Psoas muscle (tissue), 7 donors: ENCODE measurements at regions not wholly inside any gene's neighbourhood (a gene's known extent, or its start where the extent isn't known, plus 50 kb on each side); places are given as distances from the start of the nearest gene placed in this dataset.

Experiments used
- ATAC-seq, 4 donors: fragments of 200-7000 bp; cut with Tn5 transposase; one replicate each; pipeline ENCODE4 v1.9.1; 2020; ENCODE audit warnings: moderate library complexity in 3 of 4, mild to moderate bottlenecking in 2 of 4
- DNase-seq, 2 donors: peaks; one replicate each; pipeline ENCODE4 v3.0.0-alpha.2; 2020
- H3K27ac ChIP-seq: fragments of 200-600 bp; one replicate; pipeline ENCODE4 v1.8.0; 2022
- H3K27me3 ChIP-seq, 3 donors: fragments of 200-600 bp in 1 of 3; one replicate each; pipeline versions ENCODE4 v1.6.1 to v1.8.0; 2013 to 2022; ENCODE audit warnings: low read length in 2 of 3, mild to moderate bottlenecking in 2 of 3, moderate library complexity in 1 of 3; ENCODE audit not compliant: insufficient read depth in 3 of 3
- H3K36me3 ChIP-seq, 2 donors: fragments of 200-600 bp in 1 of 2; one replicate each; pipeline versions ENCODE4 v1.6.1 to v1.8.0; 2013 to 2022; ENCODE audit warnings: low read depth in 1 of 2, mild to moderate bottlenecking in 1 of 2, moderate library complexity in 1 of 2; ENCODE audit not compliant: insufficient read depth in 1 of 2
- H3K4me1 ChIP-seq: fragments of 200-600 bp; one replicate; pipeline ENCODE4 v1.8.0; 2022
- H3K4me3 ChIP-seq: fragments of 200-600 bp; one replicate; pipeline ENCODE4 v1.8.0; 2022; ENCODE audit warnings: mild to moderate bottlenecking
- H3K9me3 ChIP-seq: fragments of 200-600 bp; one replicate; pipeline ENCODE4 v1.8.0; 2022
- WGBS, 3 donors: extraction: QIAGEN DNeasy Blood & Tissue Kit; methylation state at CpG; one replicate each; pipeline versions ENCODE4 v1.1.6 to v1.1.7; 2013; 5-methylcytosine and 5-hydroxymethylcytosine counted together
- intact Hi-C, 2 donors: fragments of 100-400 bp; cut with DNase I; formaldehyde crosslinking; loops; one replicate each; pipeline versions ENCODE4 v1.11.0 to v1.14.2; 2022
- TF ChIP-seq, protein P1 (sequence below): fragments of 200-600 bp; IDR thresholded peaks from one replicate; pipeline ENCODE4 v1.8.0; 2022; ENCODE audit warnings: antibody characterized with exemption
- donor health status: healthy with polysubstance abuse.
- donor health status: DM: no; HTN: no; CAD: no; lungs with moderate emphysema.
- donor health status: Bipolar disorder and iron deficiency.
- donor health status: healthy.
- donor health status: DM: yes; HTN: yes; CAD: no.
- donor health status: DM: no; HTN: no; CAD: no.
- donor health status: DM: yes; HTN: yes; CAD: no.

DNA sequence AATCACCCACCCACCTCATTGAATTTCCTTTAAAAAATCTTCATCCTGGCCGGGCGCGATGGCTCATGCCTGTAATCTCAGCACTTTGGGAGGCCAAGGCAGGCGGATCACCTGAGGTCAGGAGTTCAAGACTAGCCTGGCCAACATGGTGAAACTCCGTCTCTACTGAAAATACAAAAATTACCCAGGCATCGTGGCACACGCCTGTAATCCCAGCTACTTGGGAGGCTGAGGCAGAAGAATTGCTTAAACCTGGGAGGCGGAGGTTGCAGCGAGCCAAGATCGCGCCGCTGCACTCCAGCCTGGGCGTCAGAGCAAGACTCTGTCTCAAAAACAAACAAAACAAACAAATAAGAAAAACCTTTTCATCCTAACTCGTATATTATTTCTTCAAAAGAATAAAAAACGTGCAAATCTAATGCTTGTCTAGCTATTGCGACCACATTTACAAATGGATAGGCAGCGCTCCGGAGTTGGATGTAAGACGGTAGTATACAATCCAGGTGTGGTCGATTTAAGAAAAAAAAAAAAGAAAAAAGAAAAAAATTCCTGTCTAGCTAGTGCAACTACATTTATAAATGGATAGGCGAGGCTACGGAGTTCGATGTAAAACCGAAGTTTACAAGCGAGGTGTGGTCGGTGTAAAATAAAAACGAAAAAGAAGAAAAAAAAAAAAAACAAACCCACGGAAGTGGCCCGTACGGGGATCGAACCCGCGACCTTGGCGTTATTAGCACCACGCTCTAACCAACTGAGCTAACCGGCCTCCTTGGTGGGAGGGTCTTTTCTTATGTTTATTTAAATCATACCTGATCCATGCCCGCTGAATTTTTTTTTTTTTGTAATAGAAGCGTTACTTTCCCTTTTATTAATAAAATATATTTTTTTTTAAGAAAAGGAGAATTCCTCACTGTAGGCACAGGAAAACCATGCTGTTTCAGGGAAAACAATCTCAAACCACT lies 70.7 kb upstream of the PRSS16 start:
- Histone ChIP-seq H3K36me3 (no peaks in the 10 kb centered on the region), H3K4me3 (peak overlapping the region; percentile 88), H3K27me3 (peaks cover 4 to 7% (median 4%) of the 10 kb centered on the region in 3 donors), H3K4me1 (no peaks in the 10 kb centered on the region), H3K27ac (peak overlapping the region; percentile 62), H3K9me3 (no peaks in the 10 kb centered on the region)
- intact Hi-C loops: loop anchor here (5.0 kb wide), 2 partner anchors 300 to 620 kb away; no protein-coding TSS in a partner anchor
- 3% methylated on average over 38 of the region's 38 CpGs for WGBS, 3 donors
- TF ChIP-seq, protein P1, sequence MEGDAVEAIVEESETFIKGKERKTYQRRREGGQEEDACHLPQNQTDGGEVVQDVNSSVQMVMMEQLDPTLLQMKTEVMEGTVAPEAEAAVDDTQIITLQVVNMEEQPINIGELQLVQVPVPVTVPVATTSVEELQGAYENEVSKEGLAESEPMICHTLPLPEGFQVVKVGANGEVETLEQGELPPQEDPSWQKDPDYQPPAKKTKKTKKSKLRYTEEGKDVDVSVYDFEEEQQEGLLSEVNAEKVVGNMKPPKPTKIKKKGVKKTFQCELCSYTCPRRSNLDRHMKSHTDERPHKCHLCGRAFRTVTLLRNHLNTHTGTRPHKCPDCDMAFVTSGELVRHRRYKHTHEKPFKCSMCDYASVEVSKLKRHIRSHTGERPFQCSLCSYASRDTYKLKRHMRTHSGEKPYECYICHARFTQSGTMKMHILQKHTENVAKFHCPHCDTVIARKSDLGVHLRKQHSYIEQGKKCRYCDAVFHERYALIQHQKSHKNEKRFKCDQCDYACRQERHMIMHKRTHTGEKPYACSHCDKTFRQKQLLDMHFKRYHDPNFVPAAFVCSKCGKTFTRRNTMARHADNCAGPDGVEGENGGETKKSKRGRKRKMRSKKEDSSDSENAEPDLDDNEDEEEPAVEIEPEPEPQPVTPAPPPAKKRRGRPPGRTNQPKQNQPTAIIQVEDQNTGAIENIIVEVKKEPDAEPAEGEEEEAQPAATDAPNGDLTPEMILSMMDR: no peak
- DNase-seq (peak; percentile 49 to 61), ATAC-seq (peak; percentile 87 to 92 (median 87))

- H3K4me1 ChIP-seq: no peaks in the 10 kb centered on the region
- WGBS, 3 donors: 0% methylated on average over 39 of the region's 39 CpGs
- H3K27me3 ChIP-seq: peaks cover 4 to 7% (median 4%) of the 10 kb centered on the region in 3 donors
- TF ChIP-seq, protein P1: peak; percentile 34
- peak; percentile 76 to 85 for DNase-seq
- peak; percentile 86 to 91 (median 89) for ATAC-seq
- peak overlapping the region; percentile 88 for H3K4me3 ChIP-seq
- peak overlapping the region; percentile 62 for H3K27ac ChIP-seq
- intact Hi-C loops: loop anchor here (5.0 kb wide), 2 partner anchors 300 to 620 kb away; no protein-coding TSS in a partner anchor
- H3K36me3 ChIP-seq: no peaks in the 10 kb centered on the region
- H3K9me3 ChIP-seq: no peaks in the 10 kb centered on the region
Measured at GRCh38 chr6:27177485-27178406, 69.8 kb upstream of the PRSS16 start.

DNA sequence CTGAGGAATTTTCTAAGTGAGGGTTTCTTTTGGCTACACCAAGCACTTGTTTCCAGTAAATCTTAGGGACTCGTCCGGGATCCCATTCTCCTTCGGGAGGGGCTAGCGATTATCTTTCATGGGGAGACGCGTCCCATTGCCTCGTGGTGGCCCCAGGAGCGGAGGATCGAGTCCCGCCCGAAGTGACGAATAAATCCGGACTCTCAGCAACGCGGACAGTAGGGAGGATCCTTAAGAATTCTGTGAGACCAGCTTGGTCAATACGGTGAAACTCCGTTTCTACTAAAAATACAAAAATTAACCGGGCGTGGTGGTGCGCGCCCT lies 69.1 kb upstream of the PRSS16 start:
- DNase-seq: no peak
- no peak for ATAC-seq
- Histone ChIP-seq H3K27me3 (peaks cover 4 to 7% (median 7%) of the 10 kb centered on the region in 3 donors), H3K9me3 (no peaks in the 10 kb centered on the region), H3K27ac (no peak overlapping the region), H3K4me3 (peak overlapping the region; percentile 88), H3K36me3 (no peaks in the 10 kb centered on the region), H3K4me1 (no peaks in the 10 kb centered on the region)
- TF ChIP-seq, protein P1: no peak
- WGBS, 3 donors: 3 to 7% (median 6%) methylated on average over 21 of the region's 21 CpGs
- intact Hi-C loops: loop anchor here (5.0 kb wide), 2 partner anchors 299 to 619 kb away; no protein-coding TSS in a partner anchor

GRCh38 chr6:27178860-27179259 lies 68.6 kb upstream of the PRSS16 start:
- DNase-seq (no peak), ATAC-seq (no peak)
- no peaks in the 10 kb centered on the region for H3K4me1 ChIP-seq
- peak overlapping the region; percentile 88 for H3K4me3 ChIP-seq
- peaks cover 4 to 7% (median 7%) of the 10 kb centered on the region in 3 donors for H3K27me3 ChIP-seq
- TF ChIP-seq, protein P1: no peak
- H3K27ac ChIP-seq: no peak overlapping the region
- WGBS, 3 donors: 27 to 57% (median 55%) methylated on average over 15 of the region's 15 CpGs
- intact Hi-C loops: loop anchor here (5.0 kb wide), 2 partner anchors 298 to 618 kb away; no protein-coding TSS in a partner anchor
- no peaks in the 10 kb centered on the region for H3K36me3 ChIP-seq
- H3K9me3 ChIP-seq: no peaks in the 10 kb centered on the region
